MM.1S (cell line): ENCODE measurements at regions not wholly inside any gene's neighbourhood (a gene's known extent, or its start where the extent isn't known, plus 50 kb on each side); places are given as distances from the start of the nearest gene placed in this dataset.
A peak's percentile ranks its signal among the peaks of the same experiment; 100 is the strongest.

Experiments
- DNase-seq: peaks from one replicate; pipeline ENCODE4 v3.0.0-alpha.2; 2015
- H2AFZ ChIP-seq: fragments of 300-600 bp; sonication (generic); 2 replicates; pipeline ENCODE4 v1.6.0; 2016; ENCODE audit warnings: antibody characterized with exemption, low read length
- H3F3A ChIP-seq: fragments of 300-600 bp; sonication (generic); 2 replicates; pipeline ENCODE4 v1.6.1; 2016; ENCODE audit warnings: mild to moderate bottlenecking, antibody characterized with exemption, low read length, moderate library complexity, mixed read lengths; ENCODE audit not compliant: insufficient read depth
- H3K27ac ChIP-seq: fragments of 300-600 bp; sonication (generic); 2 replicates; pipeline ENCODE4 v1.5.1; 2016; ENCODE audit warnings: mild to moderate bottlenecking, low read length
- H3K27me3 ChIP-seq: fragments of 300-600 bp; sonication (generic); replicated peaks from 2 replicates; pipeline ENCODE4 v1.6.0; 2016; ENCODE audit warnings: low read length; ENCODE audit not compliant: insufficient read depth
- H3K36me3 ChIP-seq: fragments of 300-600 bp; sonication (generic); replicated peaks from 2 replicates; pipeline ENCODE4 v1.6.1; 2016; ENCODE audit warnings: mild to moderate bottlenecking, low read length, mixed read lengths; ENCODE audit not compliant: insufficient read depth
- H3K4me1 ChIP-seq: fragments of 300-600 bp; sonication (generic); 2 replicates; pipeline ENCODE4 v1.6.1; 2016; ENCODE audit warnings: low read length, mixed read lengths
- H3K4me2 ChIP-seq: fragments of 300-600 bp; sonication (generic); 2 replicates; pipeline ENCODE4 v1.6.0; 2016; ENCODE audit warnings: low read depth, low read length
- H3K4me3 ChIP-seq: fragments of 300-600 bp; sonication (generic); 2 replicates; pipeline ENCODE4 v1.5.1; 2016; ENCODE audit warnings: low read length, mixed read lengths
- H3K79me2 ChIP-seq: fragments of 300-600 bp; sonication (generic); 2 replicates; pipeline ENCODE4 v1.6.1; 2016; ENCODE audit warnings: mixed run types, low read length, mixed read lengths
- H3K9ac ChIP-seq: fragments of 300-600 bp; sonication (generic); 2 replicates; pipeline ENCODE4 v1.6.1; 2016; ENCODE audit warnings: low read length, mixed read lengths
- H3K9me2 ChIP-seq: fragments of 300-600 bp; sonication (generic); replicated peaks from 2 replicates; pipeline ENCODE4 v1.6.1; 2016; ENCODE audit warnings: mild to moderate bottlenecking, low read length, mixed read lengths; ENCODE audit not compliant: insufficient read depth
- H3K9me3 ChIP-seq: fragments of 300-600 bp; sonication (generic); replicated peaks from 2 replicates; pipeline ENCODE4 v1.6.1; 2016; ENCODE audit warnings: mild to moderate bottlenecking, low read length, mixed read lengths; ENCODE audit not compliant: insufficient read depth
- H4K20me1 ChIP-seq: fragments of 300-600 bp; sonication (generic); 2 replicates; pipeline ENCODE4 v1.6.1; 2016; ENCODE audit warnings: mild to moderate bottlenecking, low read length, moderate library complexity, mixed read lengths; ENCODE audit not compliant: insufficient read depth
- EZH2 ChIP-seq: fragments of 300-600 bp; sonication (generic); optimal IDR thresholded peaks from 2 replicates; pipeline ENCODE3; 2017; ENCODE audit warnings: low read depth, mild to moderate bottlenecking, antibody characterized with exemption, low read length, mixed read lengths
- EZH2phosphoT487 ChIP-seq: fragments of 300-600 bp; sonication (generic); IDR thresholded peaks from 2 replicates; pipeline ENCODE4 v1.6.1; 2018; ENCODE audit warnings: antibody characterized with exemption, low read length
- TF ChIP-seq, protein P1 (sequence below): fragments of 300-600 bp; sonication (generic); IDR thresholded peaks from 2 replicates; pipeline ENCODE4 v1.5.1; 2016; ENCODE audit warnings: antibody characterized with exemption, low read length, mixed read lengths

- DNase-seq: no peak
- Histone ChIP-seq H3K4me2 (peak overlapping the region; percentile 86; the same call in 1 of the 2 replicates), H3K4me1 (peaks cover 35% of the 10 kb centered on the region), H3K27ac (no peak overlapping the region), H2AFZ (no peak overlapping the region), H3K27me3 (0 out of 2 replicates have a peak, but pooled peaks cover 6% of the 10 kb centered on the region), H3K36me3 (no peaks in the 10 kb centered on the region), H3K9me2 (no peaks in the 10 kb centered on the region), H3K4me3 (no peak overlapping the region), H3K9me3 (no peaks in the 10 kb centered on the region), H3K79me2 (peaks cover 44% of the 10 kb centered on the region), H3F3A (peaks cover 10% of the 10 kb centered on the region; the same call in 1 of the 2 replicates), H4K20me1 (no peaks in the 10 kb centered on the region), H3K9ac (no peak overlapping the region)
- no peak for TF ChIP-seq EZH2phosphoT487
- TF ChIP-seq, protein P1, sequence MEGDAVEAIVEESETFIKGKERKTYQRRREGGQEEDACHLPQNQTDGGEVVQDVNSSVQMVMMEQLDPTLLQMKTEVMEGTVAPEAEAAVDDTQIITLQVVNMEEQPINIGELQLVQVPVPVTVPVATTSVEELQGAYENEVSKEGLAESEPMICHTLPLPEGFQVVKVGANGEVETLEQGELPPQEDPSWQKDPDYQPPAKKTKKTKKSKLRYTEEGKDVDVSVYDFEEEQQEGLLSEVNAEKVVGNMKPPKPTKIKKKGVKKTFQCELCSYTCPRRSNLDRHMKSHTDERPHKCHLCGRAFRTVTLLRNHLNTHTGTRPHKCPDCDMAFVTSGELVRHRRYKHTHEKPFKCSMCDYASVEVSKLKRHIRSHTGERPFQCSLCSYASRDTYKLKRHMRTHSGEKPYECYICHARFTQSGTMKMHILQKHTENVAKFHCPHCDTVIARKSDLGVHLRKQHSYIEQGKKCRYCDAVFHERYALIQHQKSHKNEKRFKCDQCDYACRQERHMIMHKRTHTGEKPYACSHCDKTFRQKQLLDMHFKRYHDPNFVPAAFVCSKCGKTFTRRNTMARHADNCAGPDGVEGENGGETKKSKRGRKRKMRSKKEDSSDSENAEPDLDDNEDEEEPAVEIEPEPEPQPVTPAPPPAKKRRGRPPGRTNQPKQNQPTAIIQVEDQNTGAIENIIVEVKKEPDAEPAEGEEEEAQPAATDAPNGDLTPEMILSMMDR: no peak
- no peak for TF ChIP-seq EZH2
These were observed 240.6 kb upstream of the TOPAZ1 start for GRCh38 chr3:44001072-44001471.

- H3K79me2 ChIP-seq: peaks cover 44% of the 10 kb centered on the region
- H3K4me2 ChIP-seq: peak overlapping the region; percentile 62
- H3K36me3 ChIP-seq: no peaks in the 10 kb centered on the region
- peaks cover 25% of the 10 kb centered on the region; the same call in 1 of the 2 replicates for H3K4me1 ChIP-seq
- no peaks in the 10 kb centered on the region for H3K9me2 ChIP-seq
- H3K4me3 ChIP-seq: peak overlapping the region; percentile 50
- peak overlapping the region; percentile 46; the same call in 1 of the 2 replicates for H3K27ac ChIP-seq
- H2AFZ ChIP-seq: peak overlapping the region; percentile 47
- H3F3A ChIP-seq: peaks cover 5% of the 10 kb centered on the region; the same call in 1 of the 2 replicates
- no peaks in the 10 kb centered on the region for H4K20me1 ChIP-seq
- H3K9me3 ChIP-seq: no peaks in the 10 kb centered on the region
- DNase-seq: peak; percentile 65
- H3K27me3 ChIP-seq: no peaks in the 10 kb centered on the region
- TF ChIP-seq EZH2 (no peak), EZH2phosphoT487 (no peak)
- TF ChIP-seq, protein P1: no peak
- H3K9ac ChIP-seq: peak overlapping the region; percentile 51
These were observed 237.9 kb upstream of the TOPAZ1 start for GRCh38 chr3:44003801-44004200.

DNA sequence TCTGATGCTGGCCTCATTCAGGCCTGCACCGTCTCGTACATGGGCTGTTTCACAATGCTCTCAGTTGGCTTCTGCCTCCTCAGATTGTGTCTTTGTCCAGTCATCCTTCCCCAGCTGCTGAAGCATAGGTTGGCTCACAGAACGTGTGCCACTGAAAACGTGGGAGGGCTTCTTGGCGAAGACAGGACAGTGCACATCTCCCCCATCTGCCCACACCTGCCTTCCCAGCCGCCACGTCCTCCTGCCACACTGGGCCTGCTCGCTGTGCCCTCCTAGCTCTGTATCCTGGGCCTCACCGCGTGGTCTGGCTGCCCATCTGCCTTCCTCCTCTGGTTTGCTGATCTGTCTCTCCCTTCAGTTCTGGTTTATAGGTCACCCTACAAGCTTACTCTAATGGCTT is 230.0 kb upstream of the TOPAZ1 start:
- Histone ChIP-seq H3K4me3 (no peak overlapping the region), H3K4me1 (no peaks in the 10 kb centered on the region), H3K27ac (no peak overlapping the region), H3K9ac (no peak overlapping the region), H3K4me2 (no peak overlapping the region), H3K79me2 (no peaks in the 10 kb centered on the region), H3K9me2 (no peaks in the 10 kb centered on the region), H2AFZ (no peak overlapping the region), H3F3A (no peaks in the 10 kb centered on the region), H3K36me3 (no peaks in the 10 kb centered on the region), H3K9me3 (no peaks in the 10 kb centered on the region), H4K20me1 (no peaks in the 10 kb centered on the region), H3K27me3 (no peaks in the 10 kb centered on the region)
- TF ChIP-seq, protein P1: no peak
- TF ChIP-seq EZH2phosphoT487 (no peak), EZH2 (no peak)
- no peak for DNase-seq
